ENCODE measurements at regions not wholly inside any gene's neighbourhood (a gene's known extent, or its start where the extent isn't known, plus 50 kb on each side); places are given as distances from the start of the nearest gene placed in this dataset.

DNA sequence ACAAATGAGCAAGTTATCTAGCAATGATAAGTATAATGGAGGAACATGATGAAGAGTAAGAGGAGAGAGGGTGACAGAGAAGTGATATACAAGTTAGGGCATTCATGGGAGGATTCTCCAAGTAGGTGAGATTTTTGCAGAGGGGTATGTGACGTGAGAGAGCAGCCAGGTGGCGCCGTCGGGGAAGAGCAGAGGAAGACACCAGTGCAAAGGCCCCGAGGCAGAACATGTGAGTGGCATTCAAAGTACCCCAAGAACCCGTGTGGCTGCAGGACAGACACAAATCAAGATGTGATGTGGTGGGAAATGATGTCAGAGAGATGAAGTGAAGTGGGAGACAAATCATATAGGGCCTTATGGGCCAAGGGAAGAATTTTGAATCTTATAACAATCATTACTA, 81.8 kb upstream of the GRM7 start:
- H3K36me3 Mint-ChIP-seq (ENCODE audit: low read depth) = no peaks in the 10 kb centered on the region
- H3K4me3 ChIP-seq (ENCODE audit: low read length) = no peak overlapping the region
- no peaks in the 10 kb centered on the region for H3K4me1 ChIP-seq (ENCODE audit: control insufficient read depth, insufficient read depth, low read length)
- H3K9me3 ChIP-seq (ENCODE audit: control insufficient read depth, low read length) = no peaks in the 10 kb centered on the region
- WGBS, 2 experiments (ENCODE audit: insufficient coverage in 1 of 2, insufficient read length in 1 of 2) = 89 to 98% methylated on average over 4 to 6 of the region's 6 CpGs
- H3K4me1 Mint-ChIP-seq = peaks cover 2% of the 10 kb centered on the region
- H3K36me3 ChIP-seq (ENCODE audit: control insufficient read depth, insufficient read depth, low read length) = no peaks in the 10 kb centered on the region
- no peaks in the 10 kb centered on the region for H3K27me3 Mint-ChIP-seq (ENCODE audit: insufficient read depth)
- DNase-seq = peak; percentile 51
- no peak overlapping the region for H3K4me3 Mint-ChIP-seq
- no peak overlapping the region for H3K9ac ChIP-seq (ENCODE audit: extremely low read depth, low read length, poor library complexity, severe bottlenecking)
- TF ChIP-seq, protein P1, sequence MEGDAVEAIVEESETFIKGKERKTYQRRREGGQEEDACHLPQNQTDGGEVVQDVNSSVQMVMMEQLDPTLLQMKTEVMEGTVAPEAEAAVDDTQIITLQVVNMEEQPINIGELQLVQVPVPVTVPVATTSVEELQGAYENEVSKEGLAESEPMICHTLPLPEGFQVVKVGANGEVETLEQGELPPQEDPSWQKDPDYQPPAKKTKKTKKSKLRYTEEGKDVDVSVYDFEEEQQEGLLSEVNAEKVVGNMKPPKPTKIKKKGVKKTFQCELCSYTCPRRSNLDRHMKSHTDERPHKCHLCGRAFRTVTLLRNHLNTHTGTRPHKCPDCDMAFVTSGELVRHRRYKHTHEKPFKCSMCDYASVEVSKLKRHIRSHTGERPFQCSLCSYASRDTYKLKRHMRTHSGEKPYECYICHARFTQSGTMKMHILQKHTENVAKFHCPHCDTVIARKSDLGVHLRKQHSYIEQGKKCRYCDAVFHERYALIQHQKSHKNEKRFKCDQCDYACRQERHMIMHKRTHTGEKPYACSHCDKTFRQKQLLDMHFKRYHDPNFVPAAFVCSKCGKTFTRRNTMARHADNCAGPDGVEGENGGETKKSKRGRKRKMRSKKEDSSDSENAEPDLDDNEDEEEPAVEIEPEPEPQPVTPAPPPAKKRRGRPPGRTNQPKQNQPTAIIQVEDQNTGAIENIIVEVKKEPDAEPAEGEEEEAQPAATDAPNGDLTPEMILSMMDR (conservative IDR thresholded peaks at IDR 0.05) = peak; percentile 55
- H3K27ac ChIP-seq (ENCODE audit: low read depth, low read length) = no peak overlapping the region
- no peak overlapping the region for H3K27ac Mint-ChIP-seq
- H3K9me3 Mint-ChIP-seq = no peaks in the 10 kb centered on the region
- no peaks in the 10 kb centered on the region for H3K27me3 ChIP-seq (ENCODE audit: control insufficient read depth, insufficient read depth, low read length, poor library complexity, severe bottlenecking)

DNA sequence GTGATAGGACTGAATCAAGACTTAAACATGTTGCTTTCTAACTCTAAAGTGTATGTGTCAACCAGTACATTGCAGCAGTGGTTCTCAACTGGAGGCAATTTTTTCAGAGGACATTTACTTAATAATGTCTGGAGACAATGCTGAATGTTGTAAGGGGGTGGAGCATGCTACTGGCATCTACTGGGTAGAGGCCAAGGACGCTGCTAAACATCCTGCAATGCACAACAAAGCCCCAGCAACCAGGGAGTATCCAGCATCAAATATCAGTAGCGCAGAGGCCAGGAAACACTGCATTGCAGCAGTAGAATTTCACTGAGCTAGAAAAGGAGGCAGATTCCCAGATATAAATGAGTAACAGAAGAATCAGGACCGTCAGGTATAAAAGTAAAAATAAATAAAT, 79.8 kb upstream of the GRM7 start:
- H3K9me3 Mint-ChIP-seq = no peaks in the 10 kb centered on the region
- no peak for DNase-seq
- no peak overlapping the region for H3K4me3 Mint-ChIP-seq

DNA sequence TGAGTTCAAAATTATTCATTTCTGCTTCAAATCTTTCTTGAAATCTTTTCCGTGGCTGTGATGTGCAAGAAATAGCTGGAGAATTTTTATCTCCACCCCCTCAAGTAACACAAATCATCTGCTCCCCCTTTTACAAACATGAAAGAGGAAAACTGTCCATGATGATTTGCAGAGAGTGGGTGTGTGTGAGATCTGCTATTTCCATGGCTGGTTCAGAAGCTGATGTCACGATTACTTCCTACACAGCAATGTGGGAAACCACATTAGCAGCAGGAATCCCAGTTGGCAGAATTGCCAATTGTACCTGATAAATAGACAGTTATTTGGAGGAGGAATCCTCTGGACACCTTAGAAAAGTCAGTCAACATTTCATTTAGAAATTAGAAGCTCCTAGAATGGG, 75.2 kb upstream of the GRM7 start:
- WGBS, 2 experiments (ENCODE audit: insufficient coverage in 1 of 2, insufficient read length in 1 of 2) = 84 to 100% methylated on average over 1 to 2 of the region's 2 CpGs
- Mint-ChIP-seq H3K27me3 (ENCODE audit: insufficient read depth) (no peaks in the 10 kb centered on the region), H3K4me1 (no peaks in the 10 kb centered on the region), H3K9me3 (no peaks in the 10 kb centered on the region), H3K36me3 (ENCODE audit: low read depth) (no peaks in the 10 kb centered on the region), H3K4me3 (no peak overlapping the region), H3K27ac (no peak overlapping the region)
- no peak for DNase-seq
- Histone ChIP-seq H3K36me3 (ENCODE audit: control insufficient read depth, insufficient read depth, low read length) (no peaks in the 10 kb centered on the region), H3K27ac (ENCODE audit: low read depth, low read length) (no peak overlapping the region), H3K4me1 (ENCODE audit: control insufficient read depth, insufficient read depth, low read length) (no peaks in the 10 kb centered on the region), H3K9me3 (ENCODE audit: control insufficient read depth, low read length) (no peaks in the 10 kb centered on the region), H3K9ac (ENCODE audit: extremely low read depth, low read length, poor library complexity, severe bottlenecking) (no peak overlapping the region), H3K4me3 (ENCODE audit: low read length) (no peak overlapping the region), H3K27me3 (ENCODE audit: control insufficient read depth, insufficient read depth, low read length, poor library complexity, severe bottlenecking) (no peaks in the 10 kb centered on the region)
- TF ChIP-seq, protein P1 (conservative IDR thresholded peaks at IDR 0.05) = no peak

More for the DNA sequence above, 79.8 kb upstream of the GRM7 start:
- no peaks in the 10 kb centered on the region for H3K27me3 Mint-ChIP-seq (ENCODE audit: insufficient read depth)
- H3K36me3 Mint-ChIP-seq (ENCODE audit: low read depth) = no peaks in the 10 kb centered on the region
- Histone ChIP-seq H3K9me3 (ENCODE audit: control insufficient read depth, low read length) (no peaks in the 10 kb centered on the region), H3K4me1 (ENCODE audit: control insufficient read depth, insufficient read depth, low read length) (no peaks in the 10 kb centered on the region), H3K9ac (ENCODE audit: extremely low read depth, low read length, poor library complexity, severe bottlenecking) (no peak overlapping the region), H3K4me3 (ENCODE audit: low read length) (no peak overlapping the region), H3K27ac (ENCODE audit: low read depth, low read length) (no peak overlapping the region), H3K27me3 (ENCODE audit: control insufficient read depth, insufficient read depth, low read length, poor library complexity, severe bottlenecking) (no peaks in the 10 kb centered on the region), H3K36me3 (ENCODE audit: control insufficient read depth, insufficient read depth, low read length) (no peaks in the 10 kb centered on the region)
- no peak overlapping the region for H3K27ac Mint-ChIP-seq
- H3K4me1 Mint-ChIP-seq = peaks cover 2% of the 10 kb centered on the region
- TF ChIP-seq, protein P1 (conservative IDR thresholded peaks at IDR 0.05) = no peak
- 78 to 100% methylated on average over 1 to 3 of the region's 3 CpGs for WGBS, 2 experiments (ENCODE audit: insufficient coverage in 1 of 2, insufficient read length in 1 of 2)

Data from endodermal cell (in vitro differentiated cells).